A673 (cell line): ENCODE measurements at regions not wholly inside any gene's neighbourhood (a gene's known extent, or its start where the extent isn't known, plus 50 kb on each side); places are given as distances from the start of the nearest gene placed in this dataset.

ENCODE experiments used
- EZH2 ChIP-seq: fragments of 200-600 bp; sonication (generic); IDR thresholded peaks from 2 replicates; pipeline ENCODE4 v1.6.1; 2017; ENCODE audit warnings: borderline replicate concordance, low read depth, mild to moderate bottlenecking, mixed read lengths, antibody characterized with exemption, low read length; ENCODE audit not compliant: poor library complexity, severe bottlenecking
- TF ChIP-seq, protein P1 (sequence below): fragments of 300-800, 200-600 bp; sonication (generic); conservative IDR thresholded peaks from 2 replicates; pipeline ENCODE4 v1.5.1; 2017; ENCODE audit warnings: low read depth, mild to moderate bottlenecking, antibody characterized with exemption, low read length, moderate library complexity, mixed read lengths

DNA sequence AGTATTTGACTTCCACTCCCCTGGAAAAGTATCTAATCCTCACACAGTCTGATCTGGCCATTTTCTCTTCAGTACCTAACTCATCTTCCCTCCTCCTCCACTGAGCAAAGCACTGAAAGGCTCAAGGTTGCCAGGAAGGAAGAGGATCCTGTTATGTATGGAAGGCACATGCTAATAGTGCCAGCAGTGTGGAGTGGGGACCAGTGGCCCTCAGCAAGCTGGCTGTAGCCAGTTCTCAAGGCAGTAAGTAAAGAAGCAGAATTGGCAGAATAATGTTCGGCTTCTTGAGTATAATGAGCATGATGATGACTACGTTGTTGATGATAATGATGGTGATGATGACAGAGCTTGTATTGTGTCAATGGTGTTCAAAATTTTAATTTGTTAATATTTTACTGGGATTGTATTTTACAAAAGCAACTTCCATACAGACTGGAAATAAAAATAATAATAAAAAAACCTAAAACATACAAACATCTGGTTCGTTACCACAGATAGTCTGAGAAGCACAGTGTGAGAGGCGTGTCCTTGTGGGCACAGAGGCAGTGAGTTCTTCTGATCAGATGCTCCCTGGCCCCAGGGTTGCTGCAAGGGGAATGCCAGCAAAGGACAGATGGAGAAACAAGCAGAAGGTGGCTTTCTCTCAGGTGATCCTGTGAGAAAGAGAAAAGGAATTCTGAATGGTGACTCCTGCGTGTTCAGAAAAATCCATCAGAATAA, 528.8 kb downstream of the CMPK2 start:
- TF ChIP-seq, protein P1, sequence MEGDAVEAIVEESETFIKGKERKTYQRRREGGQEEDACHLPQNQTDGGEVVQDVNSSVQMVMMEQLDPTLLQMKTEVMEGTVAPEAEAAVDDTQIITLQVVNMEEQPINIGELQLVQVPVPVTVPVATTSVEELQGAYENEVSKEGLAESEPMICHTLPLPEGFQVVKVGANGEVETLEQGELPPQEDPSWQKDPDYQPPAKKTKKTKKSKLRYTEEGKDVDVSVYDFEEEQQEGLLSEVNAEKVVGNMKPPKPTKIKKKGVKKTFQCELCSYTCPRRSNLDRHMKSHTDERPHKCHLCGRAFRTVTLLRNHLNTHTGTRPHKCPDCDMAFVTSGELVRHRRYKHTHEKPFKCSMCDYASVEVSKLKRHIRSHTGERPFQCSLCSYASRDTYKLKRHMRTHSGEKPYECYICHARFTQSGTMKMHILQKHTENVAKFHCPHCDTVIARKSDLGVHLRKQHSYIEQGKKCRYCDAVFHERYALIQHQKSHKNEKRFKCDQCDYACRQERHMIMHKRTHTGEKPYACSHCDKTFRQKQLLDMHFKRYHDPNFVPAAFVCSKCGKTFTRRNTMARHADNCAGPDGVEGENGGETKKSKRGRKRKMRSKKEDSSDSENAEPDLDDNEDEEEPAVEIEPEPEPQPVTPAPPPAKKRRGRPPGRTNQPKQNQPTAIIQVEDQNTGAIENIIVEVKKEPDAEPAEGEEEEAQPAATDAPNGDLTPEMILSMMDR: no peak
- TF ChIP-seq EZH2: no peak
